GM23338 (cell line): ENCODE measurements at regions not wholly inside any gene's neighbourhood (a gene's known extent, or its start where the extent isn't known, plus 50 kb on each side); places are given as distances from the start of the nearest gene placed in this dataset.

Experiments
- ATAC-seq: fragments of 200-7000 bp; cut with Tn5 transposase; 3 replicates; pipeline ENCODE4 v1.9.1; 2020
- DNase-seq: peaks from one replicate; pipeline ENCODE4 v3.0.0-alpha.2; 2015; ENCODE audit warnings: low spot score
- H2AFZ ChIP-seq: fragments of 200-600 bp; sonication (generic); 2 replicates; pipeline ENCODE4 v1.8.0; 2016; ENCODE audit warnings: antibody characterized with exemption, mild to moderate bottlenecking, moderate library complexity
- H3F3A ChIP-seq: fragments of 200-600 bp; sonication (generic); replicated peaks from 2 replicates; pipeline ENCODE4 v1.8.0; 2017; ENCODE audit warnings: antibody characterized with exemption, mixed run types, low read depth
- H3K27ac ChIP-seq: fragments of 200-600 bp; sonication (generic); 2 replicates; pipeline ENCODE4 v1.6.1; 2016; ENCODE audit warnings: low read depth
- H3K27me3 ChIP-seq: fragments of 200-600 bp; sonication (generic); 2 replicates; pipeline ENCODE4 v1.8.0; 2016; ENCODE audit warnings: mild to moderate bottlenecking, mixed run types, moderate library complexity; ENCODE audit not compliant: insufficient read depth
- H3K36me3 ChIP-seq: fragments of 200-600 bp; sonication (generic); 2 replicates; pipeline ENCODE4 v1.8.0; 2016; ENCODE audit warnings: mild to moderate bottlenecking; ENCODE audit not compliant: insufficient read depth
- H3K4me1 ChIP-seq: fragments of 200-600 bp; sonication (generic); 2 replicates; pipeline ENCODE4 v1.8.0; 2016; ENCODE audit warnings: mild to moderate bottlenecking, moderate library complexity; ENCODE audit not compliant: insufficient read depth
- H3K4me2 ChIP-seq: fragments of 200-600 bp; sonication (generic); 2 replicates; pipeline ENCODE4 v1.7.1; 2017; ENCODE audit warnings: mixed run types
- H3K4me3 ChIP-seq: fragments of 200-600 bp; sonication (generic); 2 replicates; pipeline ENCODE4 v1.6.1; 2016; ENCODE audit warnings: mixed run types
- H3K79me2 ChIP-seq: fragments of 200-600 bp; sonication (generic); replicated peaks from 2 replicates; pipeline ENCODE4 v1.8.0; 2017; ENCODE audit warnings: mild to moderate bottlenecking; ENCODE audit not compliant: insufficient read depth
- H3K9me2 ChIP-seq: fragments of 200-600 bp; sonication (generic); 2 replicates; pipeline ENCODE4 v1.8.0; 2017; ENCODE audit not compliant: insufficient read depth
- H4K20me1 ChIP-seq: fragments of 200-600 bp; sonication (generic); replicated peaks from 2 replicates; pipeline ENCODE4 v1.8.0; 2017; ENCODE audit warnings: mild to moderate bottlenecking; ENCODE audit not compliant: insufficient read depth
- H3K27ac Mint-ChIP-seq: 2 replicates; pipeline ENCODE4 v1.8.0; 2020; ENCODE audit warnings: inconsistent platforms, mild to moderate bottlenecking, moderate library complexity, mixed read lengths
- H3K27me3 Mint-ChIP-seq: 3 replicates; pipeline ENCODE4 v1.8.0; 2022; ENCODE audit warnings: low read depth, mild to moderate bottlenecking, moderate library complexity, mixed read lengths, inconsistent platforms; ENCODE audit not compliant: insufficient read depth, poor library complexity
- H3K36me3 Mint-ChIP-seq: 3 replicates; pipeline ENCODE4 v1.8.0; 2021; ENCODE audit warnings: low read depth, mild to moderate bottlenecking, inconsistent platforms, moderate library complexity, mixed read lengths
- H3K4me1 Mint-ChIP-seq: 3 replicates; pipeline ENCODE4 v1.8.0; 2020; ENCODE audit warnings: mild to moderate bottlenecking, inconsistent platforms, mixed read lengths
- H3K4me3 Mint-ChIP-seq: 3 replicates; pipeline ENCODE4 v1.8.0; 2021; ENCODE audit warnings: moderate library complexity, mild to moderate bottlenecking, inconsistent platforms, mixed read lengths
- H3K9me3 Mint-ChIP-seq: 3 replicates; pipeline ENCODE4 v1.8.0; 2020; ENCODE audit warnings: moderate library complexity, mild to moderate bottlenecking, inconsistent platforms, mixed read lengths
- CREB1 ChIP-seq: fragments of 250-450 bp; sonication (Bioruptor Pico); IDR thresholded peaks from 2 replicates; pipeline ENCODE4 v1.5.0; 2020; ENCODE audit warnings: low read depth, mild to moderate bottlenecking, moderate library complexity
- ZNF331 ChIP-seq: fragments of 250-450 bp; sonication (Bioruptor Pico); IDR thresholded peaks from 2 replicates; pipeline ENCODE4 v1.5.0; 2020; ENCODE audit warnings: low read depth, mild to moderate bottlenecking, moderate library complexity
- TF ChIP-seq, protein P1 (sequence below), 2 experiments: fragments of 200-600 bp in 1 of 2; sonication (generic) in 1 of 2; conservative IDR thresholded peaks; 2 replicates each; pipeline versions ENCODE4 v1.5.1 to v1.6.1; 2016 to 2017; ENCODE audit warnings: antibody characterized with exemption in 2 of 2, low read depth in 2 of 2, mild to moderate bottlenecking in 2 of 2, moderate library complexity in 1 of 2
- TF ChIP-seq, protein P2 (sequence below): fragments of 250-450 bp; sonication (Bioruptor Pico); IDR thresholded peaks from 2 replicates; pipeline ENCODE4 v1.5.0; 2020; ENCODE audit warnings: mild to moderate bottlenecking, moderate library complexity

DNA sequence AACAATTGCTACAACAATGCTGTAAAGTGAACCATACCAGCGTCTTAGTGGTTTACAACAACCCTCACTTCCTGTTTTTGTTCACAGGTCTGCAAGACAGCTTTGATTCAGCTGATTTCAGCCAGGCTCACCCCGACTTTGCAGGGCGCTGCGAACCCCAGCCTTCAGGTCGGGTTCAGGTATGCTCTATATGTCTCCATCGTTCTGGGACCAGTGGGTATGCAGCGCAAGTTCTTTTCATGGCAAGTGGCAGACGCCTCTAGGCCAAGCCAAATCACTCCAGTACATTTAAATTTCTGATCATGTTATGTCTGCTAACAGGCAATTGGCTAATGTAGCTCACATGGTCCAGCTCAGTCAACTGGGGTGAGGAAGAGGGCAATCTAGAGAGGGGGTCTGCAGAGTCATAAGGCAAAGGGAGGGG lies 52.4 kb upstream of the RGMA start:
- no peak overlapping the region for H3K27ac ChIP-seq
- peaks cover 11% of the 10 kb centered on the region for H3K27me3 Mint-ChIP-seq
- 0 out of 2 replicates have a peak, but pooled peaks cover 3% of the 10 kb centered on the region for H3K9me2 ChIP-seq
- H3K27me3 ChIP-seq, result no peaks in the 10 kb centered on the region
- no peak overlapping the region for H3K4me3 ChIP-seq
- H3K36me3 Mint-ChIP-seq, result no peaks in the 10 kb centered on the region
- no peaks in the 10 kb centered on the region for H3F3A ChIP-seq
- peaks cover 2% of the 10 kb centered on the region; the same call in 1 of the 3 replicates for H3K9me3 Mint-ChIP-seq
- no peaks in the 10 kb centered on the region for H4K20me1 ChIP-seq
- no peaks in the 10 kb centered on the region; the same call in 1 of the 2 replicates for H3K4me1 ChIP-seq
- H3K79me2 ChIP-seq, result no peaks in the 10 kb centered on the region
- H3K4me1 Mint-ChIP-seq, result peaks cover 5% of the 10 kb centered on the region
- DNase-seq, result no peak
- H3K4me2 ChIP-seq, result no peak overlapping the region
- H3K36me3 ChIP-seq, result no peaks in the 10 kb centered on the region
- ATAC-seq, result no peak
- TF ChIP-seq CREB1 (CRISPR knock-in tag) (no peak), ZNF331 (CRISPR knock-in tag) (no peak)
- TF ChIP-seq, protein P1, sequence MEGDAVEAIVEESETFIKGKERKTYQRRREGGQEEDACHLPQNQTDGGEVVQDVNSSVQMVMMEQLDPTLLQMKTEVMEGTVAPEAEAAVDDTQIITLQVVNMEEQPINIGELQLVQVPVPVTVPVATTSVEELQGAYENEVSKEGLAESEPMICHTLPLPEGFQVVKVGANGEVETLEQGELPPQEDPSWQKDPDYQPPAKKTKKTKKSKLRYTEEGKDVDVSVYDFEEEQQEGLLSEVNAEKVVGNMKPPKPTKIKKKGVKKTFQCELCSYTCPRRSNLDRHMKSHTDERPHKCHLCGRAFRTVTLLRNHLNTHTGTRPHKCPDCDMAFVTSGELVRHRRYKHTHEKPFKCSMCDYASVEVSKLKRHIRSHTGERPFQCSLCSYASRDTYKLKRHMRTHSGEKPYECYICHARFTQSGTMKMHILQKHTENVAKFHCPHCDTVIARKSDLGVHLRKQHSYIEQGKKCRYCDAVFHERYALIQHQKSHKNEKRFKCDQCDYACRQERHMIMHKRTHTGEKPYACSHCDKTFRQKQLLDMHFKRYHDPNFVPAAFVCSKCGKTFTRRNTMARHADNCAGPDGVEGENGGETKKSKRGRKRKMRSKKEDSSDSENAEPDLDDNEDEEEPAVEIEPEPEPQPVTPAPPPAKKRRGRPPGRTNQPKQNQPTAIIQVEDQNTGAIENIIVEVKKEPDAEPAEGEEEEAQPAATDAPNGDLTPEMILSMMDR (conservative IDR thresholded peaks at IDR 0.05; ENCODE audit: low read depth in 2 of 2), result no peak
- TF ChIP-seq, protein P2, sequence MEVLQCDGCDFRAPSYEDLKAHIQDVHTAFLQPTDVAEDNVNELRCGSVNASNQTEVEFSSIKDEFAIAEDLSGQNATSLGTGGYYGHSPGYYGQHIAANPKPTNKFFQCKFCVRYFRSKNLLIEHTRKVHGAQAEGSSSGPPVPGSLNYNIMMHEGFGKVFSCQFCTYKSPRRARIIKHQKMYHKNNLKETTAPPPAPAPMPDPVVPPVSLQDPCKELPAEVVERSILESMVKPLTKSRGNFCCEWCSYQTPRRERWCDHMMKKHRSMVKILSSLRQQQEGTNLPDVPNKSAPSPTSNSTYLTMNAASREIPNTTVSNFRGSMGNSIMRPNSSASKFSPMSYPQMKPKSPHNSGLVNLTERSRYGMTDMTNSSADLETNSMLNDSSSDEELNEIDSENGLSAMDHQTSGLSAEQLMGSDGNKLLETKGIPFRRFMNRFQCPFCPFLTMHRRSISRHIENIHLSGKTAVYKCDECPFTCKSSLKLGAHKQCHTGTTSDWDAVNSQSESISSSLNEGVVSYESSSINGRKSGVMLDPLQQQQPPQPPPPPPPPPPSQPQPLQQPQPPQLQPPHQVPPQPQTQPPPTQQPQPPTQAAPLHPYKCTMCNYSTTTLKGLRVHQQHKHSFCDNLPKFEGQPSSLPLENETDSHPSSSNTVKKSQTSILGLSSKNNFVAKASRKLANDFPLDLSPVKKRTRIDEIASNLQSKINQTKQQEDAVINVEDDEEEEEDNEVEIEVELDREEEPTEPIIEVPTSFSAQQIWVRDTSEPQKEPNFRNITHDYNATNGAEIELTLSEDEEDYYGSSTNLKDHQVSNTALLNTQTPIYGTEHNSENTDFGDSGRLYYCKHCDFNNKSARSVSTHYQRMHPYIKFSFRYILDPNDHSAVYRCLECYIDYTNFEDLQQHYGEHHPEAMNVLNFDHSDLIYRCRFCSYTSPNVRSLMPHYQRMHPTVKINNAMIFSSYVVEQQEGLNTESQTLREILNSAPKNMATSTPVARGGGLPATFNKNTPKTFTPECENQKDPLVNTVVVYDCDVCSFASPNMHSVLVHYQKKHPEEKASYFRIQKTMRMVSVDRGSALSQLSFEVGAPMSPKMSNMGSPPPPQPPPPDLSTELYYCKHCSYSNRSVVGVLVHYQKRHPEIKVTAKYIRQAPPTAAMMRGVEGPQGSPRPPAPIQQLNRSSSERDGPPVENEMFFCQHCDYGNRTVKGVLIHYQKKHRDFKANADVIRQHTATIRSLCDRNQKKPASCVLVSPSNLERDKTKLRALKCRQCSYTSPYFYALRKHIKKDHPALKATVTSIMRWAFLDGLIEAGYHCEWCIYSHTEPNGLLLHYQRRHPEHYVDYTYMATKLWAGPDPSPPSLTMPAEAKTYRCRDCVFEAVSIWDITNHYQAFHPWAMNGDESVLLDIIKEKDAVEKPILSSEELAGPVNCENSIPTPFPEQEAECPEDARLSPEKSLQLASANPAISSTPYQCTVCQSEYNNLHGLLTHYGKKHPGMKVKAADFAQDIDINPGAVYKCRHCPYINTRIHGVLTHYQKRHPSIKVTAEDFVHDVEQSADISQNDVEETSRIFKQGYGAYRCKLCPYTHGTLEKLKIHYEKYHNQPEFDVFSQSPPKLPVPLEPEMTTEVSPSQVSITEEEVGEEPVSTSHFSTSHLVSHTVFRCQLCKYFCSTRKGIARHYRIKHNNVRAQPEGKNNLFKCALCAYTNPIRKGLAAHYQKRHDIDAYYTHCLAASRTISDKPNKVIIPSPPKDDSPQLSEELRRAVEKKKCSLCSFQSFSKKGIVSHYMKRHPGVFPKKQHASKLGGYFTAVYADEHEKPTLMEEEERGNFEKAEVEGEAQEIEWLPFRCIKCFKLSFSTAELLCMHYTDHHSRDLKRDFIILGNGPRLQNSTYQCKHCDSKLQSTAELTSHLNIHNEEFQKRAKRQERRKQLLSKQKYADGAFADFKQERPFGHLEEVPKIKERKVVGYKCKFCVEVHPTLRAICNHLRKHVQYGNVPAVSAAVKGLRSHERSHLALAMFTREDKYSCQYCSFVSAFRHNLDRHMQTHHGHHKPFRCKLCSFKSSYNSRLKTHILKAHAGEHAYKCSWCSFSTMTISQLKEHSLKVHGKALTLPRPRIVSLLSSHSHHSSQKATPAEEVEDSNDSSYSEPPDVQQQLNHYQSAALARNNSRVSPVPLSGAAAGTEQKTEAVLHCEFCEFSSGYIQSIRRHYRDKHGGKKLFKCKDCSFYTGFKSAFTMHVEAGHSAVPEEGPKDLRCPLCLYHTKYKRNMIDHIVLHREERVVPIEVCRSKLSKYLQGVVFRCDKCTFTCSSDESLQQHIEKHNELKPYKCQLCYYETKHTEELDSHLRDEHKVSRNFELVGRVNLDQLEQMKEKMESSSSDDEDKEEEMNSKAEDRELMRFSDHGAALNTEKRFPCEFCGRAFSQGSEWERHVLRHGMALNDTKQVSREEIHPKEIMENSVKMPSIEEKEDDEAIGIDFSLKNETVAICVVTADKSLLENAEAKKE, result no peak
- no peak overlapping the region for H2AFZ ChIP-seq
- H3K4me3 Mint-ChIP-seq, result no peak overlapping the region
- H3K27ac Mint-ChIP-seq, result no peak overlapping the region
